ENCODE measurements at regions not wholly inside any gene's neighbourhood (a gene's known extent, or its start where the extent isn't known, plus 50 kb on each side); places are given as distances from the start of the nearest gene placed in this dataset.

GRCh38 chr6:106882138-106882537, 92.4 kb downstream of the CD24 start:
- POLR2A ChIA-PET: no interaction called here
- H3K4me1 ChIP-seq (ENCODE audit: control insufficient read depth in 1 of 2, insufficient read depth in 2 of 2, low read depth in 1 of 2, low read length in 1 of 2): peaks cover 0 to 17% of the 10 kb centered on the region in 2 experiments; a peak in 2 of 4 replicates

GRCh38 chr6:106880952-106881351, 93.6 kb downstream of the CD24 start:
- H3K36me3 ChIP-seq (replicated peaks in 1 of 2; ENCODE audit: control insufficient read depth in 1 of 2, insufficient read depth in 2 of 2, low read length in 1 of 2): no peaks in the 10 kb centered on the region
- H4K20me1 ChIP-seq (ENCODE audit: insufficient read depth): no peaks in the 10 kb centered on the region
- H3K27ac ChIP-seq (ENCODE audit: low read depth in 2 of 2, low read length in 1 of 2): no peak overlapping the region
- no peak for DNase-seq
- ChIA-PET CTCF (interaction anchor here (1.0 to 1.1 kb wide), 2 partner anchors 68 to 98 kb away, joined by 3 read pairs; no protein-coding TSS in a partner anchor), POLR2A (no interaction called here)
- no peak overlapping the region for H3K9ac ChIP-seq
- no peaks in the 10 kb centered on the region; the same call in 1 of the 2 replicates for H3K27me3 ChIP-seq (ENCODE audit: insufficient read depth)
- H3K9me2 ChIP-seq: no peaks in the 10 kb centered on the region
- H3K9me3 ChIP-seq: no peaks in the 10 kb centered on the region
- no peak overlapping the region for H3K4me3 ChIP-seq (ENCODE audit: low read depth in 2 of 2, low read length in 1 of 2)
- peaks cover 0 to 17% of the 10 kb centered on the region in 2 experiments; a peak in 2 of 4 replicates for H3K4me1 ChIP-seq (ENCODE audit: control insufficient read depth in 1 of 2, insufficient read depth in 2 of 2, low read depth in 1 of 2, low read length in 1 of 2)
- H3K4me2 ChIP-seq: no peak overlapping the region
- no peak for TF ChIP-seq ZBTB33 (IDR thresholded peaks at IDR 0.05; ENCODE audit: borderline replicate concordance, low read depth)
- TF ChIP-seq MXI1 (IDR thresholded peaks at IDR 0.05; ENCODE audit: low read depth, low read length): no peak
- TF ChIP-seq RCOR1 (IDR thresholded peaks at IDR 0.05; ENCODE audit: low read length): no peak
- no peak for TF ChIP-seq GABPA (IDR thresholded peaks at IDR 0.05; ENCODE audit: low read depth)
- no peak for TF ChIP-seq RAD21 (IDR thresholded peaks at IDR 0.05; ENCODE audit: low read length)
- no peak for TF ChIP-seq POLR2AphosphoS5 (IDR thresholded peaks at IDR 0.05; ENCODE audit: low read depth, low read length)
- TF ChIP-seq CHD2 (IDR thresholded peaks at IDR 0.05; ENCODE audit: low read length, partially characterized antibody): no peak
- TF ChIP-seq SIN3A (IDR thresholded peaks at IDR 0.05; ENCODE audit: borderline replicate concordance, low read depth, low read length): no peak
- no peak for TF ChIP-seq PBX3 (IDR thresholded peaks at IDR 0.05)
- no peak for TF ChIP-seq EP300 (IDR thresholded peaks at IDR 0.05; ENCODE audit: borderline replicate concordance in 1 of 2, low read depth in 1 of 2, low read length in 1 of 2)
- TF ChIP-seq EZH2phosphoT487 (IDR thresholded peaks at IDR 0.05; ENCODE audit: borderline replicate concordance, low read depth): no peak
- no peak for TF ChIP-seq FOXJ3 (CRISPR knock-in tag; IDR thresholded peaks at IDR 0.05)
- 71% methylated on average over 3 of the region's 3 CpGs for WGBS (ENCODE audit: low lambda C conversion rate)
- H3K79me2 ChIP-seq (ENCODE audit: insufficient read depth): no peaks in the 10 kb centered on the region
- no peaks in the 10 kb centered on the region for H3F3A ChIP-seq (replicated peaks; ENCODE audit: insufficient read depth)
- H2AFZ ChIP-seq (ENCODE audit: low read depth): no peak overlapping the region

More at GRCh38 chr6:106882138-106882537, 92.4 kb downstream of the CD24 start:
- Histone ChIP-seq H3K4me2 (no peak overlapping the region), H2AFZ (ENCODE audit: low read depth) (no peak overlapping the region), H3K27me3 (ENCODE audit: insufficient read depth) (no peaks in the 10 kb centered on the region; the same call in 1 of the 2 replicates), H3K27ac (ENCODE audit: low read depth in 2 of 2, low read length in 1 of 2) (no peak overlapping the region), H4K20me1 (ENCODE audit: insufficient read depth) (no peaks in the 10 kb centered on the region), H3K79me2 (ENCODE audit: insufficient read depth) (no peaks in the 10 kb centered on the region), H3F3A (replicated peaks; ENCODE audit: insufficient read depth) (no peaks in the 10 kb centered on the region), H3K4me3 (ENCODE audit: low read depth in 2 of 2, low read length in 1 of 2) (no peak overlapping the region), H3K9me3 (no peaks in the 10 kb centered on the region), H3K36me3 (replicated peaks in 1 of 2; ENCODE audit: control insufficient read depth in 1 of 2, insufficient read depth in 2 of 2, low read length in 1 of 2) (no peaks in the 10 kb centered on the region), H3K9me2 (no peaks in the 10 kb centered on the region), H3K9ac (no peak overlapping the region)
- CTCF ChIA-PET: interaction anchor here (1.1 kb wide), 1 partner anchor 97 kb away, joined by 3 read pairs; no protein-coding TSS in a partner anchor
- no peak for DNase-seq
- no peak for TF ChIP-seq TCF12 (IDR thresholded peaks at IDR 0.05)
- TF ChIP-seq GATA2 (CRISPR knock-in tag; IDR thresholded peaks at IDR 0.05): no peak
- TF ChIP-seq JUND (IDR thresholded peaks at IDR 0.05): no peak
- no peak for TF ChIP-seq NRF1 (IDR thresholded peaks at IDR 0.05; ENCODE audit: low read depth, low read length)
- no peak for TF ChIP-seq RXRA (IDR thresholded peaks at IDR 0.05; ENCODE audit: borderline replicate concordance, low read depth)
- TF ChIP-seq ELF1 (IDR thresholded peaks at IDR 0.05): no peak
- no peak for TF ChIP-seq FOXM1 (IDR thresholded peaks at IDR 0.05; ENCODE audit: low read depth)
